Astrocyte of the hippocampus (primary cell): ENCODE measurements at regions not wholly inside any gene's neighbourhood (a gene's known extent, or its start where the extent isn't known, plus 50 kb on each side); places are given as distances from the start of the nearest gene placed in this dataset.

Experiments used
- DNase-seq: peaks from one replicate; pipeline ENCODE4 v3.0.0; 2011; ENCODE audit warnings: low read depth, low spot score

- peak; percentile 65 for DNase-seq
These were observed 203.5 kb upstream of the TET2 start for GRCh38 chr4:104942990-104943743.

- DNase-seq, result no peak
These were observed 202.1 kb upstream of the TET2 start for GRCh38 chr4:104944596-104944995.

- DNase-seq, result no peak
These were observed 182.1 kb upstream of the TET2 start for GRCh38 chr4:104964410-104965175.

GRCh38 chr4:104966349-104967033 lies 180.2 kb upstream of the TET2 start:
- DNase-seq, result no peak

GRCh38 chr4:104967034-104967401 lies 179.7 kb upstream of the TET2 start:
- DNase-seq, result no peak

- no peak for DNase-seq
These were observed 177.1 kb upstream of the TET2 start for GRCh38 chr4:104969394-104970082.

- DNase-seq, result no peak
These were observed 175.2 kb upstream of the TET2 start for GRCh38 chr4:104971462-104971861.

GRCh38 chr4:104973708-104974107 lies 173.0 kb upstream of the TET2 start:
- no peak for DNase-seq

- DNase-seq, result no peak
These were observed 171.1 kb upstream of the TET2 start for GRCh38 chr4:104975617-104976016.

GRCh38 chr4:104976262-104976661 lies 170.4 kb upstream of the TET2 start:
- DNase-seq, result no peak

- DNase-seq, result no peak
These were observed 167.5 kb upstream of the TET2 start for GRCh38 chr4:104979083-104979760.

- no peak for DNase-seq
These were observed 163.0 kb upstream of the TET2 start for GRCh38 chr4:104983615-104984179.

- DNase-seq, result no peak
These were observed 160.4 kb upstream of the TET2 start for GRCh38 chr4:104986306-104986705.

GRCh38 chr4:104989371-104989770 lies 157.3 kb upstream of the TET2 start:
- peak; percentile 59 for DNase-seq

- no peak for DNase-seq
These were observed 144.4 kb upstream of the TET2 start for GRCh38 chr4:105002278-105002677.

- DNase-seq, result no peak
These were observed 132.4 kb upstream of the TET2 start for GRCh38 chr4:105014234-105014633.

- no peak for DNase-seq
These were observed 132.0 kb upstream of the TET2 start for GRCh38 chr4:105014635-105015034.

- DNase-seq, result no peak
These were observed 130.9 kb upstream of the TET2 start for GRCh38 chr4:105015750-105016149.

- peak; percentile 50 for DNase-seq
These were observed 123.6 kb upstream of the TET2 start for GRCh38 chr4:105022811-105023667.

- DNase-seq, result no peak
These were observed 123.0 kb upstream of the TET2 start for GRCh38 chr4:105023668-105024055.
